RWPE1 (cell line): ENCODE measurements at regions not wholly inside any gene's neighbourhood (a gene's known extent, or its start where the extent isn't known, plus 50 kb on each side); places are given as distances from the start of the nearest gene placed in this dataset.

ENCODE experiments used
- CTCF ChIA-PET: fragments of 350-600 bp; sonication (Branson Sonifier 250); formaldehyde crosslinking; extraction: SDS; loops from one replicate; lab custom pipeline; 2021; lab: Yijun Ruan, JAX
- POLR2A ChIA-PET: fragments of 400-600 bp; formaldehyde crosslinking; extraction: SDS; loops from one replicate; lab custom pipeline; 2020; ENCODE audit warnings: antibody characterized with exemption; ENCODE audit not compliant: low non-redundant PET; lab: Yijun Ruan, JAX
- DNase-seq: peaks from one replicate; pipeline ENCODE4 v3.0.0; 2012; ENCODE audit warnings: low spot score
- H3K27ac ChIP-seq: fragments of 450-650 bp; 2 replicates; pipeline ENCODE4 v1.5.1; 2017
- CTCF ChIP-seq: fragments of 450-650 bp; conservative IDR thresholded peaks from 2 replicates; pipeline ENCODE4 v1.5.1; 2017; ENCODE audit warnings: low read depth, mild to moderate bottlenecking

- ChIA-PET CTCF (interaction anchor here (0.8 kb wide), 1 partner anchor 105 kb away, joined by 3 read pairs; no protein-coding TSS in a partner anchor), POLR2A (no interaction called here)
- peak; percentile 44 for DNase-seq
- no peak for TF ChIP-seq CTCF
- H3K27ac ChIP-seq, result no peak overlapping the region
These were observed 71.7 kb upstream of the SIM2 start for GRCh38 chr21:36627242-36627641.

GRCh38 chr21:36628106-36628505, 70.8 kb upstream of the SIM2 start:
- DNase-seq, result no peak
- H3K27ac ChIP-seq, result no peak overlapping the region
- CTCF ChIA-PET, result interaction anchor here (0.5 to 0.7 kb wide), 2 partner anchors 208 to 1989 kb away, joined by 3 to 5 read pairs; no protein-coding TSS in a partner anchor
- POLR2A ChIA-PET, result no interaction called here
- no peak for TF ChIP-seq CTCF

GRCh38 chr21:36628761-36629460, 70.0 kb upstream of the SIM2 start:
- POLR2A ChIA-PET, result no interaction called here

GRCh38 chr21:36630485-36631206, 68.3 kb upstream of the SIM2 start:
- POLR2A ChIA-PET, result interaction anchor here (1.5 kb wide), 1 partner anchor 200 kb away, joined by 5 read pairs; no protein-coding TSS in a partner anchor
- no peak overlapping the region for H3K27ac ChIP-seq
- TF ChIP-seq CTCF, result peak; percentile 77
- CTCF ChIA-PET, result interaction anchor here (0.6 to 2.1 kb wide), 30 partner anchors 13 to 1955 kb away, joined by 3 to 12 read pairs (median 3); no protein-coding TSS in a partner anchor
- peak; percentile 74 for DNase-seq

More at GRCh38 chr21:36628761-36629460, 70.0 kb upstream of the SIM2 start:
- CTCF ChIA-PET, result interaction anchor here (0.7 to 2.1 kb wide), 4 partner anchors 15 to 1988 kb away, joined by 3 to 8 read pairs (median 4); no protein-coding TSS in a partner anchor
- DNase-seq, result no peak
- no peak overlapping the region for H3K27ac ChIP-seq
- no peak for TF ChIP-seq CTCF

GRCh38 chr21:36636016-36636415, 62.9 kb upstream of the SIM2 start:
- ChIA-PET POLR2A (no interaction called here), CTCF (interaction anchor here (0.6 to 0.7 kb wide), 2 partner anchors 8 to 110 kb away, joined by 3 to 7 read pairs; no protein-coding TSS in a partner anchor)
- DNase-seq, result no peak
- no peak for TF ChIP-seq CTCF
- H3K27ac ChIP-seq, result no peak overlapping the region

- H3K27ac ChIP-seq, result no peak overlapping the region
- POLR2A ChIA-PET, result no interaction called here
- CTCF ChIA-PET, result interaction anchor here (0.6 kb wide), 1 partner anchor 7 kb away, joined by 3 read pairs; no protein-coding TSS in a partner anchor
- DNase-seq, result no peak
- no peak for TF ChIP-seq CTCF
These were observed 62.5 kb upstream of the SIM2 start for GRCh38 chr21:36636439-36636838.
